ENCODE measurements at regions not wholly inside any gene's neighbourhood (a gene's known extent, or its start where the extent isn't known, plus 50 kb on each side); places are given as distances from the start of the nearest gene placed in this dataset.
A peak's percentile ranks its signal among the peaks of the same experiment; 100 is the strongest.

GRCh38 chr4:128709268-128709667 lies 100.2 kb upstream of the JADE1 start:
- H3K27ac ChIP-seq (ENCODE audit: insufficient read depth, low read length), result no peak overlapping the region
- in situ Hi-C loops (cut with MboI; ENCODE audit: low sequenced_read_pairs) (no loop called here), dilution Hi-C loops (cut with HindIII; ENCODE audit: low sequenced_read_pairs, unreplicated experiment) (no loop called here), intact Hi-C loops (cut with micrococcal nuclease) (no loop called here)
- CTCF ChIA-PET, result no interaction called here
- H3K18ac ChIP-seq (ENCODE audit: low read depth, low read length), result no peak overlapping the region
- H4K8ac ChIP-seq (ENCODE audit: low read depth in 2 of 2, low read length in 2 of 2), result no peak overlapping the region
- BruUV-seq (replicated peaks), result no TSS peak
- no peak overlapping the region for H3K23ac ChIP-seq (ENCODE audit: low read depth, low read length)
- no peaks in the 10 kb centered on the region for H3K36me3 ChIP-seq (ENCODE audit: control insufficient read depth, insufficient read depth, low read length)
- H3K56ac ChIP-seq (ENCODE audit: extremely low read depth, insufficient read depth, low read length), result no peak overlapping the region
- H3K4ac ChIP-seq (ENCODE audit: low read depth, low read length), result no peak overlapping the region
- H3K27me3 ChIP-seq (ENCODE audit: control insufficient read depth, insufficient read depth, low read length), result no peaks in the 10 kb centered on the region
- no peak overlapping the region for H3K4me2 ChIP-seq (ENCODE audit: low read depth, low read length)
- no peak overlapping the region for H4K91ac ChIP-seq (ENCODE audit: insufficient read depth, low read depth, low read length)
- H2AK9ac ChIP-seq (replicated peaks; ENCODE audit: low read depth, low read length, poor library complexity), result no peak overlapping the region
- WGBS, 2 experiments (ENCODE audit: extremely low coverage in 2 of 2, insufficient read length in 1 of 2), result no CpG with 5 or more reads among the region's 4 CpGs
- H3K79me1 ChIP-seq (ENCODE audit: low read depth in 1 of 2, low read length in 2 of 2), result no peaks in the 10 kb centered on the region
- POLR2A ChIA-PET (ENCODE audit: unreplicated experiment), result no interaction called here
- no peak for ATAC-seq (ENCODE audit: low read depth)
- no peak overlapping the region for H2BK15ac ChIP-seq (ENCODE audit: low read depth, low read length)
- no peaks in the 10 kb centered on the region; the same call in 1 of the 2 replicates for H3K4me1 ChIP-seq (ENCODE audit: control insufficient read depth, insufficient read depth, low read length)
- H3K9me1 ChIP-seq (ENCODE audit: insufficient read depth, low read length), result no peaks in the 10 kb centered on the region
- H4K20me1 ChIP-seq (ENCODE audit: insufficient read depth, low read length), result no peaks in the 10 kb centered on the region
- H2BK5ac ChIP-seq (ENCODE audit: low read depth, low read length, poor library complexity, severe bottlenecking), result no peak overlapping the region
- no peak overlapping the region for H3K9ac ChIP-seq (ENCODE audit: low read depth, low read length)
- no peaks in the 10 kb centered on the region for H3K9me3 ChIP-seq (ENCODE audit: control insufficient read depth, insufficient read depth, low read length)
- H2BK20ac ChIP-seq (ENCODE audit: low read depth, low read length), result no peak overlapping the region
- no peak for TF ChIP-seq ELK1 (IDR thresholded peaks at IDR 0.05; ENCODE audit: borderline replicate concordance, low read depth, low read length)
- no peak for TF ChIP-seq CTCF (conservative IDR thresholded peaks at IDR 0.05; ENCODE audit: low read depth, low read length)
- TF ChIP-seq USF2 (IDR thresholded peaks at IDR 0.05; ENCODE audit: low read depth, low read length), result no peak
- no peak for TF ChIP-seq RCOR1 (IDR thresholded peaks at IDR 0.05; ENCODE audit: insufficient replicate concordance, low read length)
- no peak overlapping the region for H3K4me3 ChIP-seq (ENCODE audit: insufficient read depth, low read depth, low read length)
- H4K5ac ChIP-seq (ENCODE audit: low read depth, low read length), result no peak overlapping the region
- H2AFZ ChIP-seq (replicated peaks; ENCODE audit: low read length, poor library complexity), result peak overlapping the region; percentile 80
- no peak overlapping the region for H2AK5ac ChIP-seq (ENCODE audit: low read depth, low read length)
- no peak overlapping the region for H2BK120ac ChIP-seq (ENCODE audit: low read depth, low read length)
- no peak overlapping the region for H3K14ac ChIP-seq (replicated peaks; ENCODE audit: low read depth, low read length)
- no peak for DNase-seq

Data from IMR-90 (cell line).